Omental fat pad (tissue), 3 donors: ENCODE measurements at regions not wholly inside any gene's neighbourhood (a gene's known extent, or its start where the extent isn't known, plus 50 kb on each side); places are given as distances from the start of the nearest gene placed in this dataset.

Experiments used
- ATAC-seq: fragments of 150-250 bp; one replicate; pipeline ENCODE4 v1.9.1; 2016; ENCODE audit warnings: mild to moderate bottlenecking, moderate library complexity; ENCODE audit not compliant: low FRiP score
- DNase-seq: peaks from one replicate; pipeline ENCODE4 v3.0.0-alpha.2; 2019; ENCODE audit warnings: low spot score
- CTCF ChIP-seq, 3 donors: fragments of 450-650 bp; IDR thresholded peaks; one replicate each; pipeline ENCODE4 v1.5.1; 2016 to 2017; ENCODE audit warnings: antibody characterized with exemption in 3 of 3, mild to moderate bottlenecking in 3 of 3, moderate library complexity in 2 of 3

GRCh38 chr18:71529703-71530303 is 1014.3 kb downstream of the CBLN2 start:
- TF ChIP-seq CTCF (IDR thresholded peaks at IDR 0.05) = no peak
- ATAC-seq (no peak), DNase-seq (no peak)

GRCh38 chr18:71523483-71524435 is 1020.4 kb downstream of the CBLN2 start:
- DNase-seq (no peak), ATAC-seq (no peak)
- TF ChIP-seq CTCF (IDR thresholded peaks at IDR 0.05) = no peak

- ATAC-seq = no peak
- TF ChIP-seq CTCF (IDR thresholded peaks at IDR 0.05) = no peak
- no peak for DNase-seq
Measured at GRCh38 chr18:71505526-71505925, 1038.6 kb downstream of the CBLN2 start.

GRCh38 chr18:71503222-71503621 is 1040.9 kb downstream of the CBLN2 start:
- DNase-seq (no peak), ATAC-seq (no peak)
- TF ChIP-seq CTCF (IDR thresholded peaks at IDR 0.05) = no peak

- no peak for TF ChIP-seq CTCF (IDR thresholded peaks at IDR 0.05)
- ATAC-seq (no peak), DNase-seq (no peak)
Measured at GRCh38 chr18:71485611-71486010, 1058.5 kb downstream of the CBLN2 start.

GRCh38 chr18:71471963-71472725 is 1072.0 kb downstream of the CBLN2 start:
- DNase-seq (no peak), ATAC-seq (no peak)
- no peak for TF ChIP-seq CTCF (IDR thresholded peaks at IDR 0.05)
